HEK293 (cell line): ENCODE measurements at regions not wholly inside any gene's neighbourhood (a gene's known extent, or its start where the extent isn't known, plus 50 kb on each side); places are given as distances from the start of the nearest gene placed in this dataset.

ENCODE experiments used
- CTCF ChIA-PET: fragments of 350-600 bp; formaldehyde crosslinking; extraction: SDS; loops from one replicate; lab custom pipeline; 2021; ENCODE audit warnings: antibody characterized with exemption; lab: Yijun Ruan, JAX
- POLR2A ChIA-PET: fragments of 300-600 bp; formaldehyde crosslinking; extraction: SDS; loops from one replicate; lab custom pipeline; 2020; ENCODE audit warnings: antibody characterized with exemption, inconsistent platforms; lab: Yijun Ruan, JAX
- H3K27ac ChIP-seq: fragments of 200-500 bp; sonication (Bioruptor generic); 2 replicates; pipeline ENCODE4 v1.5.1; 2014; ENCODE audit warnings: low read depth, low read length, control low read depth, inconsistent platforms; ENCODE audit errors: extremely low read depth
- H3K36me3 ChIP-seq, 2 experiments: fragments of 200-500 bp in 1 of 2; sonication (Bioruptor generic) in 1 of 2; 1 replicate in 1 of 2; 2 replicates in 1 of 2; pipeline ENCODE4 v1.5.1; 2014 to 2017; ENCODE audit warnings: inconsistent platforms in 2 of 2, low read length in 2 of 2; ENCODE audit not compliant: control insufficient read depth in 2 of 2, insufficient read depth in 1 of 2
- H3K4me1 ChIP-seq: fragments of 200-500 bp; sonication (Bioruptor generic); 2 replicates; pipeline ENCODE4 v1.5.1; 2014; ENCODE audit warnings: mild to moderate bottlenecking, low read length, inconsistent platforms; ENCODE audit not compliant: control insufficient read depth, insufficient read depth
- H3K4me3 ChIP-seq: 2 replicates; pipeline ENCODE4 v1.5.1; 2011; ENCODE audit warnings: low read depth, mild to moderate bottlenecking, control low read depth, low read length, moderate library complexity
- H3K9me3 ChIP-seq: fragments of 200-500 bp; sonication (Bioruptor generic); 2 replicates; pipeline ENCODE4 v1.5.1; 2014; ENCODE audit warnings: low read depth, low read length, inconsistent platforms; ENCODE audit not compliant: control insufficient read depth, insufficient read depth
- CTCF ChIP-seq: fragments of 450-650 bp; formaldehyde crosslinking; IDR thresholded peaks from 2 replicates; pipeline ENCODE4 v1.5.1; 2016; ENCODE audit warnings: missing biosample characterization, missing genetic modification characterization
- EGR2 ChIP-seq: fragments of 450-650 bp; formaldehyde crosslinking; IDR thresholded peaks from 2 replicates; pipeline ENCODE4 v1.5.1; 2016; ENCODE audit warnings: low read depth, missing biosample characterization, missing genetic modification characterization
- KLF1 ChIP-seq: fragments of 450-650 bp; formaldehyde crosslinking; IDR thresholded peaks from 2 replicates; pipeline ENCODE4 v1.5.1; 2016; ENCODE audit warnings: missing biosample characterization, missing genetic modification characterization
- SALL2 ChIP-seq: fragments of 450-650 bp; formaldehyde crosslinking; IDR thresholded peaks from 2 replicates; pipeline ENCODE4 v1.5.0; 2017; ENCODE audit warnings: missing biosample characterization, mild to moderate bottlenecking, missing genetic modification characterization, borderline replicate concordance
- SCRT2 ChIP-seq: fragments of 450-650 bp; formaldehyde crosslinking; IDR thresholded peaks from 2 replicates; pipeline ENCODE4 v1.5.1; 2016; ENCODE audit warnings: missing biosample characterization, missing genetic modification characterization
- ZBTB8A ChIP-seq: fragments of 450-650 bp; formaldehyde crosslinking; IDR thresholded peaks from 2 replicates; pipeline ENCODE4 v1.5.1; 2016; ENCODE audit warnings: missing biosample characterization, missing genetic modification characterization
- ZNF157 ChIP-seq: fragments of 450-650 bp; formaldehyde crosslinking; IDR thresholded peaks from 2 replicates; pipeline ENCODE4 v1.5.1; 2016; ENCODE audit warnings: missing biosample characterization, missing genetic modification characterization
- ZNF24 ChIP-seq: fragments of 450-650 bp; formaldehyde crosslinking; IDR thresholded peaks from 2 replicates; pipeline ENCODE4 v1.5.1; 2016; ENCODE audit warnings: missing biosample characterization, missing genetic modification characterization
- ZNF350 ChIP-seq: fragments of 450-650 bp; formaldehyde crosslinking; IDR thresholded peaks from 2 replicates; pipeline ENCODE4 v1.5.0; 2017; ENCODE audit warnings: missing biosample characterization, mild to moderate bottlenecking, missing genetic modification characterization
- ZNF529 ChIP-seq: fragments of 450-650 bp; formaldehyde crosslinking; IDR thresholded peaks from 2 replicates; pipeline ENCODE4 v1.5.1; 2017; ENCODE audit warnings: missing genetic modification characterization, missing biosample characterization; ENCODE audit not compliant: insufficient replicate concordance
- ZNF561 ChIP-seq: fragments of 450-650 bp; IDR thresholded peaks from 2 replicates; pipeline ENCODE4 v1.5.1; 2018; ENCODE audit warnings: missing biosample characterization, missing genetic modification characterization, borderline replicate concordance
- ZNF677 ChIP-seq: fragments of 450-650 bp; IDR thresholded peaks from 2 replicates; pipeline ENCODE4 v1.5.0; 2018; ENCODE audit warnings: missing biosample characterization, mild to moderate bottlenecking, missing genetic modification characterization, moderate library complexity
- ZNF785 ChIP-seq: fragments of 450-650 bp; formaldehyde crosslinking; IDR thresholded peaks from 2 replicates; pipeline ENCODE4 v1.5.1; 2016; ENCODE audit warnings: missing biosample characterization, missing genetic modification characterization
- TF ChIP-seq, protein P1 (sequence below): fragments of 450-650 bp; formaldehyde crosslinking; conservative IDR thresholded peaks from 2 replicates; pipeline ENCODE4 v1.5.1; 2016; ENCODE audit warnings: low read depth, missing biosample characterization, missing genetic modification characterization
- TF ChIP-seq, protein P2 (sequence below): fragments of 450-650 bp; formaldehyde crosslinking; optimal IDR thresholded peaks from 2 replicates; pipeline ENCODE3; 2016; ENCODE audit warnings: missing biosample characterization, mild to moderate bottlenecking, missing genetic modification characterization
- TF ChIP-seq, protein P3 (sequence below): fragments of 450-650 bp; formaldehyde crosslinking; IDR thresholded peaks from 2 replicates; pipeline ENCODE4 v1.5.1; 2016; ENCODE audit warnings: missing biosample characterization, missing genetic modification characterization
- TF ChIP-seq, protein P4 (sequence below): fragments of 450-650 bp; formaldehyde crosslinking; IDR thresholded peaks from 2 replicates; pipeline ENCODE4 v1.5.1; 2016; ENCODE audit warnings: missing biosample characterization, missing genetic modification characterization

GRCh38 chr4:179509489-179509888, 2067.3 kb upstream of the AGA start (continued):
- TF ChIP-seq, protein P1, sequence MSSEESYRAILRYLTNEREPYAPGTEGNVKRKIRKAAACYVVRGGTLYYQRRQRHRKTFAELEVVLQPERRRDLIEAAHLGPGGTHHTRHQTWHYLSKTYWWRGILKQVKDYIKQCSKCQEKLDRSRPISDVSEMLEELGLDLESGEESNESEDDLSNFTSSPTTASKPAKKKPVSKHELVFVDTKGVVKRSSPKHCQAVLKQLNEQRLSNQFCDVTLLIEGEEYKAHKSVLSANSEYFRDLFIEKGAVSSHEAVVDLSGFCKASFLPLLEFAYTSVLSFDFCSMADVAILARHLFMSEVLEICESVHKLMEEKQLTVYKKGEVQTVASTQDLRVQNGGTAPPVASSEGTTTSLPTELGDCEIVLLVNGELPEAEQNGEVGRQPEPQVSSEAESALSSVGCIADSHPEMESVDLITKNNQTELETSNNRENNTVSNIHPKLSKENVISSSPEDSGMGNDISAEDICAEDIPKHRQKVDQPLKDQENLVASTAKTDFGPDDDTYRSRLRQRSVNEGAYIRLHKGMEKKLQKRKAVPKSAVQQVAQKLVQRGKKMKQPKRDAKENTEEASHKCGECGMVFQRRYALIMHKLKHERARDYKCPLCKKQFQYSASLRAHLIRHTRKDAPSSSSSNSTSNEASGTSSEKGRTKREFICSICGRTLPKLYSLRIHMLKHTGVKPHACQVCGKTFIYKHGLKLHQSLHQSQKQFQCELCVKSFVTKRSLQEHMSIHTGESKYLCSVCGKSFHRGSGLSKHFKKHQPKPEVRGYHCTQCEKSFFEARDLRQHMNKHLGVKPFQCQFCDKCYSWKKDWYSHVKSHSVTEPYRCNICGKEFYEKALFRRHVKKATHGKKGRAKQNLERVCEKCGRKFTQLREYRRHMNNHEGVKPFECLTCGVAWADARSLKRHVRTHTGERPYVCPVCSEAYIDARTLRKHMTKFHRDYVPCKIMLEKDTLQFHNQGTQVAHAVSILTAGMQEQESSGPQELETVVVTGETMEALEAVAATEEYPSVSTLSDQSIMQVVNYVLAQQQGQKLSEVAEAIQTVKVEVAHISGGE (tag by site-specific recombination) = no peak

GRCh38 chr4:179521952-179522351, 2079.7 kb upstream of the AGA start:
- Histone ChIP-seq H3K4me1 (no peaks in the 10 kb centered on the region), H3K27ac (no peak overlapping the region), H3K36me3 (no peaks in the 10 kb centered on the region), H3K9me3 (no peaks in the 10 kb centered on the region), H3K4me3 (no peak overlapping the region)
- ChIA-PET POLR2A (no interaction called here), CTCF (no interaction called here)
- TF ChIP-seq ZNF350 (tag by site-specific recombination) (no peak), KLF1 (tag by site-specific recombination) (no peak), ZBTB8A (no peak), EGR2 (tag by site-specific recombination) (no peak), ZNF677 (tag by site-specific recombination) (no peak), ZNF24 (tag by site-specific recombination) (no peak), ZNF157 (tag by site-specific recombination) (no peak), SALL2 (tag by site-specific recombination) (no peak), ZNF561 (tag by site-specific recombination) (no peak)
- TF ChIP-seq, protein P2, sequence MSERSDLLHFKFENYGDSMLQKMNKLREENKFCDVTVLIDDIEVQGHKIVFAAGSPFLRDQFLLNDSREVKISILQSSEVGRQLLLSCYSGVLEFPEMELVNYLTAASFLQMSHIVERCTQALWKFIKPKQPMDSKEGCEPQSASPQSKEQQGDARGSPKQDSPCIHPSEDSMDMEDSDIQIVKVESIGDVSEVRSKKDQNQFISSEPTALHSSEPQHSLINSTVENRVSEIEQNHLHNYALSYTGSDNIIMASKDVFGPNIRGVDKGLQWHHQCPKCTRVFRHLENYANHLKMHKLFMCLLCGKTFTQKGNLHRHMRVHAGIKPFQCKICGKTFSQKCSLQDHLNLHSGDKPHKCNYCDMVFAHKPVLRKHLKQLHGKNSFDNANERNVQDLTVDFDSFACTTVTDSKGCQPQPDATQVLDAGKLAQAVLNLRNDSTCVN (tag by site-specific recombination) = no peak
- TF ChIP-seq, protein P3, sequence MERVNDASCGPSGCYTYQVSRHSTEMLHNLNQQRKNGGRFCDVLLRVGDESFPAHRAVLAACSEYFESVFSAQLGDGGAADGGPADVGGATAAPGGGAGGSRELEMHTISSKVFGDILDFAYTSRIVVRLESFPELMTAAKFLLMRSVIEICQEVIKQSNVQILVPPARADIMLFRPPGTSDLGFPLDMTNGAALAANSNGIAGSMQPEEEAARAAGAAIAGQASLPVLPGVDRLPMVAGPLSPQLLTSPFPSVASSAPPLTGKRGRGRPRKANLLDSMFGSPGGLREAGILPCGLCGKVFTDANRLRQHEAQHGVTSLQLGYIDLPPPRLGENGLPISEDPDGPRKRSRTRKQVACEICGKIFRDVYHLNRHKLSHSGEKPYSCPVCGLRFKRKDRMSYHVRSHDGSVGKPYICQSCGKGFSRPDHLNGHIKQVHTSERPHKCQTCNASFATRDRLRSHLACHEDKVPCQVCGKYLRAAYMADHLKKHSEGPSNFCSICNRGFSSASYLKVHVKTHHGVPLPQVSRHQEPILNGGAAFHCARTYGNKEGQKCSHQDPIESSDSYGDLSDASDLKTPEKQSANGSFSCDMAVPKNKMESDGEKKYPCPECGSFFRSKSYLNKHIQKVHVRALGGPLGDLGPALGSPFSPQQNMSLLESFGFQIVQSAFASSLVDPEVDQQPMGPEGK = no peak
- TF ChIP-seq, protein P4, sequence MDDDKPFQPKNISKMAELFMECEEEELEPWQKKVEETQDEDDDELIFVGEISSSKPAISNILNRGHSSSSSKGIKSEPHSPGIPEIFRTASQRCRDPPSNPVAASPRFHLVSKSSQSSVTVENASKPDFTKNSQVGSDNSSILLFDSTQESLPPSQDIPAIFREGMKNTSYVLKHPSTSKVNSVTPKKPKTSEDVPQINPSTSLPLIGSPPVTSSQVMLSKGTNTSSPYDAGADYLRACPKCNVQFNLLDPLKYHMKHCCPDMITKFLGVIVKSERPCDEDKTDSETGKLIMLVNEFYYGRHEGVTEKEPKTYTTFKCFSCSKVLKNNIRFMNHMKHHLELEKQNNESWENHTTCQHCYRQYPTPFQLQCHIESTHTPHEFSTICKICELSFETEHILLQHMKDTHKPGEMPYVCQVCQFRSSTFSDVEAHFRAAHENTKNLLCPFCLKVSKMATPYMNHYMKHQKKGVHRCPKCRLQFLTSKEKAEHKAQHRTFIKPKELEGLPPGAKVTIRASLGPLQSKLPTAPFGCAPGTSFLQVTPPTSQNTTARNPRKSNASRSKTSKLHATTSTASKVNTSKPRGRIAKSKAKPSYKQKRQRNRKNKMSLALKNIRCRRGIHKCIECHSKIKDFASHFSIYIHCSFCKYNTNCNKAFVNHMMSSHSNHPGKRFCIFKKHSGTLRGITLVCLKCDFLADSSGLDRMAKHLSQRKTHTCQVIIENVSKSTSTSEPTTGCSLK (tag by site-specific recombination) = no peak

DNA sequence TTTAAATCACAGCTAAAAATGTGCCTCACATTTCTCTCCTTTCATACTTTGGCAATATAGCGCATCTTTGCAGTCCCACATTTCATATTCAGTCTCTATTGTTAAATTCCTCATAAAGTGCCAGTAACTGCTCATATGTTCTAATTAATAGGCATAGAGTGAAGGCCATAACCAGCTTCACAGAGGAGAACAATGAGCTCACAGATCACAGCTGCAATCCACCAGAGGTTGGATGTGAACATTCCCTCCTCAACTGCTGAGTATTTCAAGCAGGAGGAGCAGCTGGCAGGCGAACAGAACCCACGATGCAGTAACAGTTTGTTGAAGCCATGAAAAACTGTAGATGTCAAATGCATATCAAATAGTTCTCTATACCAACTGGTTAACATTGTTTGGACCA, 2088.7 kb upstream of the AGA start:
- TF ChIP-seq SCRT2 (tag by site-specific recombination) (no peak), CTCF (no peak), ZNF785 (tag by site-specific recombination) (no peak), ZNF529 (tag by site-specific recombination) (no peak)
- Histone ChIP-seq H3K27ac (no peak overlapping the region), H3K4me3 (no peak overlapping the region), H3K9me3 (no peaks in the 10 kb centered on the region), H3K36me3 (no peaks in the 10 kb centered on the region), H3K4me1 (no peaks in the 10 kb centered on the region)
- CTCF ChIA-PET = no interaction called here
- POLR2A ChIA-PET = no interaction called here
